HG03066 (cell line): ENCODE measurements at regions not wholly inside any gene's neighbourhood (a gene's known extent, or its start where the extent isn't known, plus 50 kb on each side); places are given as distances from the start of the nearest gene placed in this dataset.

Experiments
- ATAC-seq: cut with Tn5 transposase; IDR thresholded peaks from one replicate; pipeline ENCODE4 v1.9.1; 2021; ENCODE audit warnings: low read depth; ENCODE audit not compliant: unreplicated experiment

- no peak for ATAC-seq
Observed at GRCh38 chr14:100658181-100658886, 68.4 kb upstream of the DLK1 start.

- no peak for ATAC-seq
Observed at GRCh38 chr14:100659345-100660001, 67.2 kb upstream of the DLK1 start.

- ATAC-seq, result no peak
Observed at GRCh38 chr14:100660498-100660881, 66.2 kb upstream of the DLK1 start.

DNA sequence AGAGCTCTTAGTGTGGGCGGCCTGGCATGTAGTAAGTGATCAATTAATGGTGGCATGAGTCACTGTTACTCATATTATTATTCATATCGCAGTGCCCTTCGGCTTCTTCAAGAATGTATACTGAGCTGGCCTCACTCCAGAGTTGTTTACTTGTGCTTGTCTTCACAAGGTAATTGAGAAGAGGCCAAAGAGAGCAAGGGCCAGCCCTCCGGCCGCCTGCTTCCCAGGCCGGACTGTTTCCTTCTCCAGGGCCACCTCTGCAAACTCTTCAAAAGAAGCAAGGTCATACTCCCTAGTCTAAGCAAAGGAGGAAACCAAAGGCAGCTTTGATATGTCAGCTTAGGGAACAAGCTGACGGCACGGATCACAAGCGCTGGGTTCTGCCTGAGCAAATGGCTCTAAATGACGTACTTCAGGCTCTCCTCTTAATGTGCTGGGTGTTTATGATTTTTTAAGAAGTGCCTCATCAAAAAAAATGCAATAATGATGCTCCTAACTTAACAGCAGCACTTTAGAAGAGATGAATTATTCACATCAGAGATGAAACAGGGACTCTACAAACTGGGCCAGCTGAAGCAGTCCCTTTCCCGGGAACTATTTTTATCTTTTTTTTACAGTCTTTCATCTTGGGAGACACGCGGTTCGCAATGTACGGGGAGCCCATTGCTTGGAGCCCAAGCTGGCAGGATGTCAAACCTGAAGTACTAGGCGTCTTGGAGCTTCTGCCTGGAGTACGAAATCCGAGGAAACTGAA, 65.6 kb upstream of the DLK1 start:
- ATAC-seq, result no peak

DNA sequence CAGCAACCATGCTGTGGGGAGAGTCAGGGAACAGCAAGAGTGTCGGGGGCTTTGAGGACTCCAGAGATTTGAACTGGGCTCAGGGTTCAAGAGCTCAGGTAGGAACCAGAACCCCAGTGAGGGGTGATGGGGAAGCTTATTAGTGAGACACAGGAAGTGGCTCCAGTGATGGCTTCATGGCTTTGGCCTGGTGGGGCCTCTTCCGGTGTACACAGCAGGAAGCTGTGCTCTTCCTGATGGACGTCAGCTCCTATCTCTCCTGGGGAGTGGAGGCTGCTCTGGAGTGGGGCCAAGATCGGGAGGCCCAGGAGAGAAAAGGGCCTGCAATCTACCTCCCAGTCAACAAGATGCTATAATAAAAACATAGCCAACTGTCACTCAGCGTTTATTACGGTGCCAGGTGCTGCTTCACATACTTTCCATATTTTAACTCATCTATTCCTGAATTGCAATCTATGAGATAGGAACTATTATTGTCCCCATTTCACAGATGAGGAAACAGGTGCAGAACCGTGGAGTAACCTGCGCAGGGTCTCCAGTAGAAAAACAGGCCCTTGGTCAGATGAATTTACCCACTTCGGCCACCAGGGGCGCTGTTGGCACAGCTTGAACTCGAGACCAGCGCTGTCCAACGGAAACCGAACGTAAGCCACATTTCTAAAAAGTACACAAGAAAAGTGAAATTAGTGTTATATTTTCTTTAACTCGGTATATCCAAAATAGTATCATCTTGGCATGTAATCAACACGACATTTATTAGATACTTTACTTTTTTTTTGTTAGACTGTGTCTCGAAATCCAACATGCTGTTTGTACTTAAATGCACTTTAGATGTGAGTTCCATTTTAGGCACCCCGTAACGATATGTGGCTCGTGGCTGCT, 63.6 kb upstream of the DLK1 start:
- ATAC-seq, result no peak

DNA sequence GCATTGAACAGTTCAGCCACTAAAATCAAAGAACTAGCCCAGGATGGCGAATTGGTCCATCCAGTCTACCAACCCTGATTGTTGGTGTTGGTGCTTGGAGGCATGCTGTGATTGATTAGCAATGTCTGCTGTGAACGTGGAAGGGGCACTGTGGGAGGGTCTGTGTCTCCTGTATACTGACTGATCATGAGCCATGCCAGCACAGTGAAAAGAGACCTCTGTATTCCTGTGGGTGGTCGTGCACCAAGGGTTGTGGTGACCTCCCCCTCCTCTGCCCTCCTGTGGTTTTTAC, 63.0 kb upstream of the DLK1 start:
- ATAC-seq, result no peak

DNA sequence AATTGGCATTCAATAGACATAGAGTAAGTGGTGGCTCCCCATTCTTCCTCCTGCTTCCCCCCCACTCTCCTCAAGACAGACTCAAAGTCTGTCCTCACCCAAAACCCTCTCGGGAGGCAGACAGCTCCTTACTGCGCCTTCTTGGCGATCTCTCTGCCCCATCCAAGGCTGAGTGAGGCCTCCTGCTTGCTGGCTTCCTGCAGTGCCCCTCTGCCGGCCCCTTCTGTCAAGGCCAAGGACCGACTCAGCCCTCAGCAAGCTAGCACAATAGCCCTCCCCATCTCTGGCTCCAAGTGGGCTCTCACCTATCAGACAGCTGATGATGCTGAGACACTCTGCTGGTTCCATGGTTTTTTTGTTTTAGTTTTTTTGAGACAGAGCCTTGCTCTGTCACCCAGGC, 62.5 kb upstream of the DLK1 start:
- no peak for ATAC-seq

- ATAC-seq, result no peak
Observed at GRCh38 chr14:100664841-100665510, 61.7 kb upstream of the DLK1 start.

GRCh38 chr14:100665511-100666032, 61.1 kb upstream of the DLK1 start:
- no peak for ATAC-seq

- ATAC-seq, result no peak
Observed at GRCh38 chr14:100666403-100666802, 60.3 kb upstream of the DLK1 start.

DNA sequence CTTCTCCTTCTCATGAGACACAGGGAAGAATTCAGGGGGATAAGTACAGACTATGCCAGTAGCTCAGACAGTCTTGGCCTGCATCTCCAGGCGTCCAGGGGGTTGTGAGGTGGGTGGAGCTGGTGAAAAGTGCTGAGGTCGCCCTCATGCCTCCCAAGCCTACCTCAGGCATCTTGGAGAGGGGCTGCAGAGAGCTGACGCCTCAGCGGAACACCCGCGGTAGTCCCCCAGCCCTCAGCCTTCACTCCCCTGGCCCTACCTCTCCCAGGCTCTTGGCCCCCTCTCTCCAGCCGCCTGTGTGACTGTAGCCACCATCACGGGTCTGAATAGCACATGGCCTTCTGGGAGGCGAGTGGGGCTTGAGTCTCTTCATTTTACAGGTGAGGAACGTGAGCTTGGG, 59.8 kb upstream of the DLK1 start:
- no peak for ATAC-seq

- no peak for ATAC-seq
Observed at GRCh38 chr14:100667656-100668055, 59.0 kb upstream of the DLK1 start.

DNA sequence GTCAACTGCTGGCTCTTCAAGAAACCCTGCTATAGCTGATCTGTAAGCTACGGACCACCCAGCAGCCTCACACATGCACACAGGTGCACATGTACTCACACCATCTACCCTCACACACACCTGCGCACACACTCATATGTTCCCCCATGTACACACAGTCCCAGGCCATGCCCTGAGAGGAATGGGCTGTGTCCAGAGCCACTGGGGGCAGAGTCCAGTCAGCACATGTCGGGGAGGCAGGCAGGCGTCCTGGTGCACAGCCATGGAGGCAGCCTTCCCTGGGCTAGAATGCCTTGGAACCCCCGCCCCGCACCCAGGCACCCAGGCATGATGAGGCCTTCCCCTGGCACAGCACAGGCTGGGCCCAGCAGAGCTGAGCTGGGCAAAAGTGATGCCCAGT, 58.3 kb upstream of the DLK1 start:
- no peak for ATAC-seq

DNA sequence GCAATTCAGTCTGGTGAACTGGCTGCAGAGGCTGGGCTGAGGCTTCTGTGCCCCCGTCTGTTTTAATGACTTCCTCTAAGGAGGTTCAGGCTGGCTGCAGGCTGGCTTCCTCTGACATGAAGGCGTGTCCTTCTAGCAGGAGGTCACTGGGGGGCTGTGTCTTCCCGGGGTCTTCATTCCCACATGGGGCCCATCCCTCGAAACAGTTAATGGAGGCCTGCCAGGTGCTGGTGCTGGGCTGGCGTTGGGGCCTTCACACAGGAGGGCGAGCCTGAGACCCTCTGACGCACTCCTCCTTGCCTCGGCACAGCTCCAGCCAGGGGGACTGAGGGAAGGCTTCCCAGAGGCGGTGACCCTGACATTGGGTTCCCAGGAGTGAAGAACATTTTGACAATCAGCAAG, 57.7 kb upstream of the DLK1 start:
- ATAC-seq, result no peak

GRCh38 chr14:100669468-100669867, 57.2 kb upstream of the DLK1 start:
- ATAC-seq, result no peak

GRCh38 chr14:100670017-100670752, 56.5 kb upstream of the DLK1 start:
- ATAC-seq, result no peak

DNA sequence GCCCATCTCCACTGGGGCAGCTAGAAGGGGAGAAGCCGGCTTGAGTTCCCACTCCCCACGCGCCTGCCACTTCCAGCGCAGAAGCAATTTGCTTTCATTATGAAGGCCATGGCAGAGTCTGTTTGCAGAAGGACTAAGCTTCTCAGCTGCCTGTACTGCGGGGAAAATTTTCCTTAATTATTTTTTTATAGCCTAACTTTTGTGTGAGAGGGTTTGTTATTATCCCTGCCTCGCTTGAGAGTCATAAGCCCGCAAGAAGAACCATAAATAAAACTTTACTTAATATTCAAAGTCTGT, 56.0 kb upstream of the DLK1 start:
- no peak for ATAC-seq

DNA sequence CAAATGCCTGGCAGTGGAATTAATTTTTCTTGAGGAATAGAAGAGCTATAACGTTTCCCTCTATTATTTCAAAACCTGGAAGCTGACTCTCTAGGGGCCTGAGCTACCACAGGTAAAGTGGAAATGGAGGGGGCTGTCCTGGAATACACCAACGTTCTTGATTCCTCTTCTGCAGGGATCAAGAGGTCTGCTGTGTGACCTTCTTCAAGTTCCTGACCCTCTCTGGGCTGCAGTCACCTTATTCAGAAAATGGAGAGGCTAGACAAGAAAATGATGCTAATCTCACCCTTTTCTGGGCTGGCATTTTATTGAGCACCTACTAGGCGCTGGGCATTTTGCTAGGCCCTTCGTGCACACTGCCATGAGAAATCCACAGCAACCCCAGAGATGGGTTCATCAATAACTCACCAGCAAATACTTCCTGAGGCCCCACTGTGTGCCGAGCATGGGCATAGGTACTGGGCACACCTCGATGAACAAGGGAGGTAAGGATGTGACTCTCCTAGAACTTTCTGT, 55.2 kb upstream of the DLK1 start:
- ATAC-seq, result no peak

GRCh38 chr14:100671906-100672305, 54.8 kb upstream of the DLK1 start:
- no peak for ATAC-seq
